LHCN-M2 (cell line): ENCODE measurements at regions not wholly inside any gene's neighbourhood (a gene's known extent, or its start where the extent isn't known, plus 50 kb on each side); places are given as distances from the start of the nearest gene placed in this dataset.
"Not testable (repeated sequence)": the region's sequence is repeated elsewhere in the genome, so short reads cannot be mapped to it uniquely, and the experiment has no call there.

Experiments used
- DNase-seq: peaks from one replicate; pipeline ENCODE4 v3.0.0-alpha.2; 2012; ENCODE audit warnings: low read depth

DNA sequence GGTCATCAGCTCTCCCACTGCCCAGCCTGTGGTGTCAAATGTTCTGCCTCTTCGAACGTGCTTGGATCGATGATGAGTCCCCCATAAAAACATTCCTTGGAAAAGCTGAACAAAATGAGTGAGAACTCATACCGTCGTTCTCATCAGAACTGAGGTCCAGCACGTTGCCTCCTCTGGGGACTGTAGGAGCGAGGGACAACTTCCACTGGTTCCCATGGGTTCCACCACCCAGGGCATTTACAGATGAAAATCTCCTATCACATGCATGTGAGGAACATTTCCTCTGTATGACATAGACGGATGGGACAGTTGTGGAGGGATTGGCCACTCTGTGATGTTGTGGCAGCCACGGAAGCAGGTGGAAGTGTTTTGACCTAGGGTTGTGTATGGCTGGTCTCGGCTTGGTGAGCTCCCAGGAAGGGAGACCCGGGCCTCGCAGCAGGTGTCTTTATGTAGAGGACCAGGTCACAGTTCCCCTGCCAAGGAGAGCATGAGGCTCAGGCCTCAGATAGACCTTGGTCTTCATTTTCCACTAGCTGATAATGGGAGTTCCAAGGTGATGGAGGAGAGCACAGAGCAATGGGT lies 113.0 kb downstream of the SNRPN start:
- DNase-seq: no peak

DNA sequence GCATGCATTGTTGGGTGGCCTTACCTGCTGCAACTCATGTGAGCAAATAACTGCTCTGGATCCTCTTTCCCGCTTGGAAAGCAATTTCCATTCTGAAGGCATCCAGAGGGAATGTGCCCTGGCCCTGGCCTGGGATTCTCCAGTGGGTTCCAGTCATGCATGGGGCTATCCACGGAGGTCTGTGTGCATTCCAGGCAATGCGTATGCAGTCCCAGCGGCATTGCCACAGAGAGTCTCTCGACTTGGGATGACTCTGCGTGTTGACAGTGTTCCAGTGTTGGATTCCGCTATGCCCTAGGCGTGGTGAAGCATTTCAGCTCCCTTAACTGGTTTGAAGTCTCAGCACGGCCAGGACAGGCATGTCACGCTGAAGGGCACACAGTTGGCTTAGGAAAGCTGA lies 113.9 kb downstream of the SNRPN start:
- DNase-seq: no peak

DNA sequence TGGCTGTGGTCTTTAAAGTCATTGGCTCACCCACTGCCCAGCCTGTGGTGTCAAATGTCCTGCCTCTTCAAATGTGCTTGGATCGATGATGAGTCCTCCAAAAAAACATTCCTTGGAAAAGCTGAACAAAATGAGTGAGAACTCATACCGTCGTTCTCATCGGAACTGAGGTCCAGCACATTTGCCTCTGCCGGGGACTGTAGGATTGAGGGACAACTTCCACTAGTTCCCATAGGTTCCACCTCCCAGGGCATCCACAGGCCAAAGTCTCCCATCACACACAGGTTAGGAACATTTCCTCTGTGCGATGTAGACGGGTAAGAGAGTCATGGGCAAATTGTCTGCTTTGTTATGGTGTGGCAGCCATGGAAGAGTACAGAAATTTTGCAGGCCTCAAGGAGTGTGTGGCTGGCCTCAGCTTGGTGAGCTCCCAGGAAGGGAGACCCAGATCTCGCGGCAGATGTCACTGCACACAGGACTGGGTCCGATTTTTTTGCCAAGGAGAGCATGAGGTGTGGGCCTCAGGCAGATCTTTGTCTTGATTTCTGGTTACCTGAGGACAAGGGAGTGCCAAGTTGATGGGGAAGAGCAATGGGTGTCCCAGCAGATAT lies 115.7 kb downstream of the SNRPN start:
- DNase-seq: no peak

DNA sequence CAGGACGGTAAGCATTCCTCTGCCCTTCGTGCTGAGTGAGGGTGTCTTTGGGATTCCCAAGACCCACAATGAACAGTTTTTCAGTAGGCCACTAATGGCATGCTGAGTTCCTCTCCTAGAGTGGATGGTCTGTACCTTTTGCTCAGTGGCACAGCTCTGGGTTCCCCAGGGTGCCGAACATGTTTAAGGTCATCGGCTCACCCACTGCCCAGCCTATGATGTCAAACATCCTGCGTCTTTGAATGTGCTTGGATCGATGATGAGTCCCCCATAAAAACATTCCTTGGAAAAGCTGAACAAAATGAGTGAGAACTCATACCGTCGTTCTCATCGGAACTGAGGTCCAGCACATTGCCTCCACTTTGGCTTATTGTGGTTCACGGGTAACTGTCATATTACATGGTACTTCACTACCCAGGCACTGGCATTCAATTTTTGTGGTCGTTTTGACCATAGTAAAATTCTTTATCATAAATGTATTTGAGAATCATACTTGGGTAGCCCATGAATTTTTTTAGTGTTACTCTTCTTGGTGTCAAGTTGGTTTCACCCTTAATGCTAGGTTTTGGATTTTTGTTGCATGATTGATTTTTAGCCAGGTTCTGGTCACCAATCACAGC lies 118.2 kb downstream of the SNRPN start:
- no peak for DNase-seq

DNA sequence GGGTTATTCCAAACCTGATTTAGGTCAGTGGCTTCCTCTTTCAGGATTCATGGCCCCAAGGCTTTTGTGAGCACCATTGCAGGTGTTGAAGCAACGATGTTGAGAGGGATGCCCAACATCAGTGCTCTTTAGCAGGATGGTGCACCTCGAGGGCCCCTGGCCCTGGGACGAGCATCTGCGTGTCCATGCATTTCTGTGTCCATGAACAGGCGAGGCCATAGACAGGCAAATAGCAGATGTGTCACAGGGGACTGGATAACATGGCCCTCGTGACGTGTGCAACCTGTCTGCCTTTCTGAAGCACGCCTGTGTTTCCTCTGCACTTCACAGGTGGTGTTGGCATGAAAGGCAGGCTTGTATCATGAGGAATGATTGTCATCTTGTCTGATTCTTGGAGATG lies 132.3 kb downstream of the SNRPN start:
- DNase-seq: no peak

DNA sequence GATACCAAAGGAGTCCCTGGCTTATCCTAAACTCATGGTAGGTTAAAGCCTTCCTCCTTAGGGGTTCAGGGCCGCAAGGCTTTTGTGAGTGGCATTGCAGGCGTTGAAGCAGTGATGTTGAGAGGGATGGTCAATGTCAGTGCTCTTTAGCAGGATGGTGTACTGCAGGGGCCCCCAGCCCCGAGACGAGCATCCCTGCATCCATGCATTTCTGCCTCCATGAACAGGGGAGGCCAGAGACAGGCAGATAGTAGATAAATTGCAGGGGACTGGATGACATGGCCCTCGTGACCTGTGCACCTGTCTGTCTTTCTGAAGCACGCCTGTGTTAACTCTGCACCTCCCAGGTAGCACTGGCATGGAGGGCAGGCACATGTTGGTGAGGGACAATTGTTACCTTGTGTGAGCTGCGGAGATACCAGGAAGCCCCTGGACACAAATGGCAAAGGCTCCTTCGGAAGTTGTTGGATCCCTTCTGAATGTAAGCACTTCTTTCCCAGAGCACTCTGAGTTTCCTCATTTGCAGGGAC lies 133.5 kb downstream of the SNRPN start:
- no peak for DNase-seq

DNA sequence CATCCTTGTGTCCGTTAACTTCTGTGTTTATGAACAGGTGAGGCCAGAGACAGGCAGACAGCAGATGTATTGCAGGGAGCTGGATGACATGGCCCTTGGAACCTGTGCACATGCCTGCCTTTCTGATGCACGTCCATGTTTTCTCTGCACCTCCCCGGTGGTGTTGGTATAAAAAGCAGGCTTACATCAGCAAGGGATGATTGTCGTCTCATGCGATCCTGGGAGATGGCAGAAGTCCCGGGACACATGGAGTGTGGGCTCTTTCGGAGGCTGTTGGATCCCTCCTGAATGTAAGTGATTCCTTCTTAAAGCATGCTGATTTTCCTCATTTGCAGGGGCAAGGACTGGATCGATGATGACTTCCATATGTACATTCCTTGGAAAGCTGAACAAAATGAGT lies 134.8 kb downstream of the SNRPN start:
- DNase-seq: no peak

DNA sequence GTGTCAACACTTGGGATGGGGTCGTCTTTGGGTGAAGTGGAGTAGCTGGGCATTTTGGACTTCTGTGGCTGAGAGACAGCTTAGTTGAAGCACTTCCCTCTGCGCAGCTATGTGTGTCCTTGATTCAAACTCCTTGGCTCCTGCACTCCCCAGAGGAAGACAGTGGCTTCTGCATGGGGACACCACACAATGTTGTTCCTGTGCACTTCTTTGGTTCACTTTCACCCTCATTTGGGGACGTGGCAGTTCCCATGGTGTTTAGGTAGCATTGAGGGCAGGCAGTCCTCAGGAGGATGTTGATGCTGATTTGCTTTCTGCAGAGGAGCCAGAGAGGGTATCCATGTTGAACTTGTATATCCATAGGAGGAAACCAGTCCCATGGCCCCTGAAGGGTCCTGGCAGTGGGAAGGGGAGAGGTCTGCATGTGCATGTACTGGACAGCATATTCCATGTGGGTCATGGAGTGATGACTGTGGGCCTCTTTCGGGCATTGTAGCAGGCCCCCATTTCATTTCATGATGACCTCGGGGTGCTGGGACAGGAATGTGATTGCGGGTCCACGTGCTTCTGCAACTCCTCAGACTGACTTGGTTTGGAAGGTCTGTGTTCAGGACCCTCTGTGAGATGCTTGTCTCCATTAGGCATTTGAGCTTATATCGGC lies 135.4 kb downstream of the SNRPN start:
- DNase-seq: no peak

DNA sequence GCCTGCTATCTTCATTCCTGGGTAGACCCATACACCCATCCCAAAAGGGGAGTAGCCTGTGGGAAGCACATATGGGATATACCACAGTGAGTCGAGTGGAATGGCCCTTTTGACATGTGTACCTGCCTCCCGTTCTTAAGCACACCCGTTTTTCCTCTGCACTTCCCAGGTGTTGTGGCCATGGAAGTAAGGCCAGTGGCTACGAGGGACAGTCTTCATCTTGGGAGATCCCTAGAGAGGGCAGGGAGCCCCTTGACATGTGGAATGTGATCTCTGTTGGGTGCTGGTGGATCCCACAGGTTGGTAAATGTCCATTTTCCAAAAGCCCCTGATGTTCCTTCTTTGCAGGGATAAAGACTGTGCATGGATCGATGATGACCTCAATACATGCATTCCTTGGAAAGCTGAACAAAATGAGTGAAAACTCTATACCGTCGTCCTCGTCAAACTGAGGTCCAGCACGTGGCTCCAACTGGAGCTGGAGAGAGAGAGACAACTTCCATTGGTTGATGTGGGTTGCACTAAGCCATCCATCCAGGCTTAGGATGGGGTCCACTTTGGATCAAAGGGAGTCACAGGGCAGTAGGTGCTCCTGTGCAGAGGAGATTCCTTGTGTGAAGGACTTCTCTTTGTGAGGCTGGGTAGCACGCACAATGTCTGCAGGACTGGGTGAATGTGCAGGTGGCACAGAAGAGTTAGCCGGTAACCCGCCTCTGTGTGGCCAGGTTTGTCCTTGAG lies 136.8 kb downstream of the SNRPN start:
- DNase-seq: no peak

DNA sequence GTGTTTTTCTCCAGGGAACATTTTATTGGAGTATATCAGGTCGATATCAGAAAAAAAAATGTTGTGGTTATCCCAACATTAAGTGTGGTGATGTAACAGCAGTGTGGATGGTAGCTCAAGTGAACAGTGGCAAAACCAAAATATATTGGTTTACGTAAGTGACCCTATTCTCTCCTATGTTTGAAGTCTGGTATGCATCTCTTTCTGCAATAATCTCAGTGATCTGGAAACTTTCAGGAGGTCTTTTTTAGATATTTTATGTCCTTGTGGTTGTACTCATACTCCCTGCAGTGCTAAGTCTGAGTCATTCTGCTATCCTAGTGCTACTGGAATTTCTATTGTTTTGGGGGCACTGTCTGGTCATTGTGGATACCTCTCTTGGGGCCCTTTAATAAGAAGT lies 137.9 kb downstream of the SNRPN start:
- DNase-seq: peak; percentile 59

DNA sequence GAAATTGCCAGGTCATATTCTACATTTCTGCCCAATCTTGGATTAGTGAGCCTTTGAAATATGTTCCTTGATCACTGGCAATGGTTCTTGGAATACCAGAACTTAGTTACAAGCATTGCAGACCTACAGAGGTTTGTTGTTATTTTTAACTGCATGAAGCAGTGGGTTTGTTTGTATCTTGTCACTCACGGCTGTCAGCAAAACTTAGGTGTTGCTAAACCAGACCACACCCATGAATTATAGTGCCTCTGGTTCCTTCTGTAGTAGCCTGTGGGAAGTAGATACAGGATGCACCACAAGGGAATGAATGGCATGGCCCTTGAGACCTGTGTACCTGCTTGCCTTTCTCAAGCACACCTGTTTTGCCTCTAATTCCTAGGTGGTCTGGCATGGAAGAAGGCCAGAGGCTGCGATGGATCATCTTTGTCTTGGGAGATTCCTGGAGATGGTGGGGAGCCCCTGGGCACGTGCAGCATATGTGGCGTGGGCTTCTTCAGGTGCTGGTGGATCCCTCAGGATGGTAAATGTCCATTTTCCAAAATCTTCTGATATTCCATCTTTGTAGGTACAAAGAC lies 138.8 kb downstream of the SNRPN start:
- no peak for DNase-seq

DNA sequence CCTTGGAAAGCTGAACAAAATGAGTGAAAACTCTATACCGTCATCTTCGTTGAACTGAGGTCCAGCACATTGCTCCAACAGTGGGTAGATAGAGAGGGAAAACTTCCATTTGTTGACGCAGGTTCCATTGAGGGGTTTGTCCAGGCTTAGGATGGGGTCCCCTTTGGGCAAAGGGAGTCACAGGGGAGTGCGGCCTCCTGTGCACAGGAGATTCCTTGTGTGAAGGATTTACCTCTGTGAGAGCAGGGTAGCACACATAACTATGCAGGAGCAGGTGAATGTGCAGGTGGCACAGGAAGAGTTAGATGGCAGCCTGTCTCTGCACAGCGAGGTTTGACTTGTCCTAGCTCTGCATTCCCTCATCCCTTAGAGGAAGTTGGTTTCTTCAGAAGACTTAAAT lies 139.3 kb downstream of the SNRPN start:
- DNase-seq: no peak

DNA sequence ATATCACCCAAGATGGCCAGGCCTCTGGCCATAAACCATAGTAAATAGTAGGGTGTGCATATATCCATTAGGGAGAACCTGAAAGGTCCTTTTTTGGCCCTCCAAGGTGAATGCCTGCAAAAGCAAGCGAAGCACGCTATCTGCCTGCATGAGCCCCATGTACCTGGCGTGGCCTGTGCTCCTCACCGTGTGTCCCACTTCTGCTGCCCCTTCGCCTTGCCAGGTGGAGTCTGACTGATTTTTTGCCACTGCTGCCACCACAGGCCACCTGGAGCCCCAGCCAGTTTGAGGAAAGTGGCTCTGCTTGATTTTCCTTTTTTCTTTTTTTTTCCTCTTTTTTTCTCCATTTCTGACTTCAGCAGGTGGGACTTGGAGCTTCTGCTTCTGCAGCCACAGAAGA lies 139.7 kb downstream of the SNRPN start:
- DNase-seq: no peak

DNA sequence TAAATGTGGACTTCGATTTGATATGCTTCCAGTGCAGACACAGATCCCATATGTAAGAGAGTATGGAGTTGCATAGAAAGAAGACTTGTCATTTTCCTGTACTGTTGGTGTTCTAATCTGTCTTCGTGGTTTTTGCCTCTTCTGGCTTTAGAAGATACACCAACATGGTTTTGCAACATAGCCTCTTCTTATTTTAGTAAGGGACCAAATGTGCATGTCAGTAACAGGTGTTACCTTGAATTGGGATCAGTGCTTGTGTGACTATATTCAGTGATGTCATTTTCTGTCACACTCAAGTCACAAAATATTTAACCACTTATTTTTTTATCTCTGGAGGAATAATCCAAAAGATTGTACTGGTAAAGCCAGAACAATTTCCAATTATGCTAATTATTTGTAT lies 140.4 kb downstream of the SNRPN start:
- DNase-seq: peak; percentile 6

DNA sequence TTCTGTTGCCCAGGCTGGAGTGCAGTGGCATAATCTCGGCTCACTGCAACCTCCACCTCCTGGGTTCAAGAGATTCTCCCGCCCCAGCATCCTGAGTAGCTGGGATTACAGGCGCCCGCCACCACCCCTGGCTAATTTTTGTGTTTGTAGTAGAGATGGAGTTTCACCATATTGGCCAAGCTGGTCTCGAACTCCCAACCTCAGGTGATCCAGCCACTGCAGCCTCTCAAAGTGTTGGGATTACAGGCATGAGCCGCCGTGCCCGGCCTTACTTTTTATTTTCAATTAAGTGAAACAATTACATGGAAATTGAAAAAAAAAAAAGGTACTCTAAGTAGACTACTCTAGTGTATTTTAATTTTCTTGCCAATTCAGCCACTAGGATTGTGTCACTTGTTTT lies 145.2 kb downstream of the SNRPN start:
- not testable (repeated sequence) for DNase-seq

DNA sequence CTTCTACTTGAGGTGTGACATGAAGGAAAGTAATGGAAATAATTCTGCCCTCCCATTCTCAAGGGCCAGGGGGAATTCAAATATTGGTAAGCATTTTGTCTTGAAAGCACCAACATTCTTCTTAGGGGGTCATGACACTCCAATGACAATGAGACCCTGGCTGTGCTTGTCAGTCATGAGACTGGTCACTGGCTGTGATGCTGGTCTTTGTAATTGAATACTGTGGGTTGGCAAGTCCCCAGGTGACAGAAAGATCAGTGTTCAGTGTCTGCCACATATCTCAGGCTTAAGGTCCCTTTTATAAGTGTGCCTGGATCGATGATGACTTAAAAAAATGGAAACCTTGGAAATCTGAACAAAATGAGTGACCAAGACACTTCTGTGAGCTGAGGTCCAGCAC lies 151.4 kb downstream of the SNRPN start:
- DNase-seq: no peak

DNA sequence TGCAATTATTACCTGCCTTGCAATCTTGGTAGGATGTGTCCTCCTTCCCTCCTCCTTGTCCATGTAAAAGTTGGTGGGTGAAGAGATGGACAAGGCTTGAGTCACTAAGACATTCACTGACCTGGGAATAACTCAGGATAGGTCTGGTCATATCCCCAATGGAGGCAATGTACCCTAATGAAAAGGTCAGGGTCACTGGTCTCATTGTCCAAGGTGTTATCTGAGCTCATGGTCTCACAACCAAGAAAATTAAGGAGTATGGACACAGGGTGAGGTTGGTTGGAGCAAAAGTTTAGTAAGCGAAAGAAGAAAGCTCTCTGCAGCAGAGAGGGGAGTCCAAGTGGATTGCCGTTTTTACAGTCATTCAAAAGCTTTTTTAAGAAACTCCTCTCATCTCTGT lies 179.0 kb downstream of the SNRPN start:
- no peak for DNase-seq

DNA sequence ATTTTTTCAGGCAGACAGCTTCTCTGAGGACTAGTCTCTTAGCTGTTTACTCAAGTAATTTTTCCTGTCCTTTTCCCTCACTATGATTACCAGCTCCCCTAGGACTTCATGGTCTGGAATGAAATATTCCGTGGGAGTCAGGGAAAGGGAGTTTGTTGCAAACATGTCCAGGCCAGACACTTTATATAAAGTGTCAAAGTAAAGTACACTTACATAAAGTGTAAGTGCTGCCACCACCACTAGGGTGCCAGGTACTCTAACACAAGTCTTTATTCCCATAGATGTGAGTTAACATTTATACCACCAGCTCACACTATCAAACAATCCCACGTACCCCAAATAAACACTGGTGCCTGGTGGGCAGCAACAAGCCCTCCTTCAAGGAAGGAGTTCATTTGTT lies 179.8 kb downstream of the SNRPN start:
- DNase-seq: peak; percentile 4

DNA sequence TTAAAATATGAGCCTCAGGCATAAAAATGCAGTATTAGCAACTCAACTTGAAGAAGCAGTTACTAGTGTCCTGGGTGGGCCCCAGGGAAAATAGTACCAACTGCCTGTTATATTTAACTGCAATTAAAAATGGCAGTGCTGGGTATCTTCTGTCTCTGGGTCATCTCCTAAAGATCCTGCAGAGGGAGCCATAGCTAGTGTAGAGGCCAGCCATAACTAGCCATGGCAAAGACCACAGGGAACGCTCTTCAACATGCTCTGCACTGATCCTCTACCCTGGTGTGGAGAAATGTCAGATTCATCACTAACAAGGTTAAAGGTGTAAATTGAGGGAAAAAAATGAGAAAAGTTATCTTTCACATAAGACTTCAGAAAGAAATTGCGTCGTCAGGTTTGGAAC lies 181.3 kb downstream of the SNRPN start:
- DNase-seq: peak; percentile 19

DNA sequence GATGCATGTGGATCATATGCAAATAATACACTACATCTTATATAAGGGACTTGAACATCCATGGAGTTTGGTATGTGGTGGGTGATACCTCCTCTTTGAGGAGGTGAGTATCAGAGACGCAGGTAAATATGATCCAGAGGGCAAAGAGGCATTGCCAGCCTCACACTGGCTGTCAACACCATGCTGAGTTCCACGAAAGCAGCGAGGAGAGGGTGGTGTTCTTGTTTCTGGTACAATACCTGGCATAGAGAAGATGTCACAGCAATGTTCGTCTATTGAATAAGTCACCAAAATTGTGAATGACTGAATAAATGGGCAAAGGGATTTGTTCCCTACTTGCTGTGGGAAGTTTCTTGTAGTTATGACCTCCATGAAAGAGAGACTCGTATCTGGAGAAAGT lies 182.2 kb downstream of the SNRPN start:
- DNase-seq: no peak

DNA sequence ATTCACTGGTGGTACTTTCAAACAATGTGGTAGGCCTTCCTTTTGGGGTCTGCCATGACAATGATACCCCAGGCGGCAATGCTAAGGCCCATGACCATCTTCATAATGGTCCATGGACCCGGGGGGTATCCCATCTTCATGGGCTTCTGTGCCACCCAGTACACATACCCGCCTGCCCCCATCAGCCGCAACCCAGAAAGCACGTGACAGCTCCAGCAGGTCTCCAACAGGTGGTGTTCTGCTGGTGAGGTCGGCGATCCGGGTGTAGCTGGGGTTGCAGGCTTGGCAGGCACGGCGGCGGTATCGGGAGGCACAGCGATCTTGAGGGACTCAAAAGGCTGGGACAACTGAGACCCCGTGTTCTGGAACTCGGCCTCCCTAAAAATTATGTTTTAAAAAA lies 214.5 kb downstream of the SNRPN start:
- DNase-seq: no peak
